Spinal cord (tissue), 9 donors: ENCODE measurements at regions not wholly inside any gene's neighbourhood (a gene's known extent, or its start where the extent isn't known, plus 50 kb on each side); places are given as distances from the start of the nearest gene placed in this dataset.
A peak's percentile ranks its signal among the peaks of the same experiment; 100 is the strongest.

ENCODE experiments used
- DNase-seq, 6 donors: peaks; one replicate each; pipeline versions ENCODE4 v3.0.0 to v3.0.0-alpha.2; 2013 to 2015; ENCODE audit warnings: low spot score in 6 of 6, low read depth in 4 of 6
- H3K27ac ChIP-seq: one replicate; pipeline ENCODE4 v1.5.1; 2013; ENCODE audit warnings: low read depth, low read length, control low read depth
- H3K27me3 ChIP-seq: one replicate; pipeline ENCODE4 v1.6.1; 2013; ENCODE audit warnings: low read length; ENCODE audit not compliant: control insufficient read depth, insufficient read depth
- H3K36me3 ChIP-seq: one replicate; pipeline ENCODE4 v1.6.1; 2013; ENCODE audit warnings: low read length; ENCODE audit not compliant: control insufficient read depth, insufficient read depth
- H3K4me1 ChIP-seq: one replicate; pipeline ENCODE4 v1.6.1; 2013; ENCODE audit warnings: low read length; ENCODE audit not compliant: control insufficient read depth, insufficient read depth
- H3K4me3 ChIP-seq: one replicate; pipeline ENCODE4 v1.5.1; 2013; ENCODE audit warnings: low read depth, low read length, control low read depth
- H3K9me3 ChIP-seq: one replicate; pipeline ENCODE4 v1.6.1; 2013; ENCODE audit warnings: low read length; ENCODE audit not compliant: control insufficient read depth, insufficient read depth
- WGBS: methylation state at CpG from one replicate; pipeline ENCODE4 v1.1.5; 2013; ENCODE audit warnings: missing lambda C conversion rate; ENCODE audit not compliant: insufficient coverage; 5-methylcytosine and 5-hydroxymethylcytosine counted together
- donor health status: healthy.

- DNase-seq, result no peak
- Histone ChIP-seq H3K27me3 (no peaks in the 10 kb centered on the region), H3K27ac (no peak overlapping the region), H3K4me1 (no peaks in the 10 kb centered on the region), H3K36me3 (no peaks in the 10 kb centered on the region), H3K4me3 (no peak overlapping the region), H3K9me3 (no peaks in the 10 kb centered on the region)
- WGBS, result 76% methylated on average over 1 of the region's 1 CpG
These were observed 1338.7 kb upstream of the ADGRL2 start for GRCh38 chr1:80462006-80462405.

DNA sequence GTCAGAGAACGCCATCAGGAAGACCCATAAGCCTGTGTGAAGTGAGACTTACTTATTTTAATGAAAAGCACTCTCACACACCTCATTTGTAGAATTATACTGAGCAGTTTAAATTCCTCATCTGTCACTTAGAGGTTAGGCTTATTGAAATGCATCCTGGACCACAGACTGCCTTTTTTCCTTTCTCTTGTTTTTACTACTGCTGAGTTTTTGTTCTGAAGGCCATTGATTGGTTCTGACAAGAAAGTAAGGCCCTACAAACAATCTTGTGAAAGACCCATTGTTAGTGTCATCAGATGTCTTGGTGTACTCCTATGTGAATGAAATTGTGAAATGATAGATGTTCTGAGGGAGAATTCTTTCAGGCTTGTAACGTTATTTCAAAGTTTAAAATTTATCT lies 1343.3 kb upstream of the ADGRL2 start:
- H3K36me3 ChIP-seq, result no peaks in the 10 kb centered on the region
- H3K4me3 ChIP-seq, result no peak overlapping the region
- no peaks in the 10 kb centered on the region for H3K4me1 ChIP-seq
- WGBS, result no CpG with 5 or more reads among the region's 2 CpGs
- no peaks in the 10 kb centered on the region for H3K9me3 ChIP-seq
- no peaks in the 10 kb centered on the region for H3K27me3 ChIP-seq
- H3K27ac ChIP-seq, result no peak overlapping the region
- DNase-seq, result no peak

DNA sequence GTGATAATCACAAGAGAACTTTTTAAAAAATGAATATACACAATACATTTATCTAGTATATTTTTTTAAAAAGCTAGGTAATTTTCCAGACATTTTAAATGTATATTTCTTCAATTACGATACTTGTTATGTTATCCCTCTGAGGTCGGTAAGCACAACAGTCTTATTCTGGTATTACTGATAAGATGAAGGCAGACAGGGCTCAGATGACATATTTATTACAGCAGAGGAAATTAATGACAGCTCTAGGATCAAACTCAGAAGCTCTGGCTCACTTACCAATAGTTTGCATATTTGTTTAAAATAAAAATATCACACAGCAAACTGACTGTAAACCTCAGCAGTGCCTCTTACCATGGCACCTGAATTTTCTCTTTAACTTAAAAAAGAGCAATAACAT lies 1347.0 kb upstream of the ADGRL2 start:
- H3K27ac ChIP-seq, result no peak overlapping the region
- H3K27me3 ChIP-seq, result no peaks in the 10 kb centered on the region
- no peaks in the 10 kb centered on the region for H3K4me1 ChIP-seq
- no peak for DNase-seq
- H3K4me3 ChIP-seq, result no peak overlapping the region
- no peaks in the 10 kb centered on the region for H3K9me3 ChIP-seq
- H3K36me3 ChIP-seq, result no peaks in the 10 kb centered on the region
- WGBS, result no CpG with 5 or more reads among the region's 2 CpGs

GRCh38 chr1:80450711-80451110 lies 1350.0 kb upstream of the ADGRL2 start:
- Histone ChIP-seq H3K9me3 (no peaks in the 10 kb centered on the region), H3K27ac (no peak overlapping the region), H3K36me3 (no peaks in the 10 kb centered on the region), H3K4me3 (no peak overlapping the region), H3K4me1 (no peaks in the 10 kb centered on the region), H3K27me3 (no peaks in the 10 kb centered on the region)
- DNase-seq, result no peak
- WGBS, result 91% methylated on average over 2 of the region's 2 CpGs

DNA sequence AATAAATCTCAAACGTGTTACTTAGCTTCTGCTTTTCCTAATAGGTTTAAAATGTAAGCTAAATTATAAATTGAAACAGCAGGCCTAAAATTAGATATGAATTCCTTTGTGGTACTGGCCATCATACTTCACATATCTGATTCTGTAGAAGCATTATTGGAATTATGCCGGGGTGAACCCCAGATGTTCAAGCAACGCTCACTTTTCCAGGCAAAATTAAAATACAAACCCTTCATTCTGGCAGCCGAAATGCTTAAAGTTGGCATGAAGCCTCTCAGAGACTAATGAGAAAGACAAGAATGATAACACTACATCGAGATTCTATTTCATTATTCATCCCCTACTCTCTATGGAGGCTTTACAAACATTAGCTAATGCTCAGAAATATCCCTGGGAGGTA lies 1352.7 kb upstream of the ADGRL2 start:
- no peak overlapping the region for H3K27ac ChIP-seq
- no peak overlapping the region for H3K4me3 ChIP-seq
- no CpG with 5 or more reads among the region's 5 CpGs for WGBS
- H3K9me3 ChIP-seq, result no peaks in the 10 kb centered on the region
- H3K27me3 ChIP-seq, result no peaks in the 10 kb centered on the region
- no peaks in the 10 kb centered on the region for H3K4me1 ChIP-seq
- no peaks in the 10 kb centered on the region for H3K36me3 ChIP-seq
- DNase-seq, result peak in 1 of 6 donors; percentile 61

DNA sequence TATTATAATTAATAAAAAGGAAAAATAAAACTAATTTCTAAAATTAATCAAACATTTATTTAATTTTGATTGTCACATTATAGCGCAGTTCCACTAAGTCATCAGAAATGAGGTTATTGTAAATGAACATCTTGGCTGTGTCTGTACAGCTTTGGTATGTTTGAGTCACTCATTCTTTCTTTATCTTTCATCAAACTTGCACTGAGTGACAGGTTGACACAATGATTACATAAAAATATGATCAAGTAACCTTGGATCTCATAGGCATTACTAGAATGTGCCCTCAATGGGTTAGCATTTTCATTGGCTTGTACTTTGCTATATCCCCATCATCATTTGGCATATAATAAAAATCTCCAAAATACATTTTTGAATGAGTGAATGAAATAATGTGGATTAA lies 1353.2 kb upstream of the ADGRL2 start:
- no peak for DNase-seq
- H3K36me3 ChIP-seq, result no peaks in the 10 kb centered on the region
- no CpG with 5 or more reads among the region's 1 CpG for WGBS
- H3K4me1 ChIP-seq, result no peaks in the 10 kb centered on the region
- H3K9me3 ChIP-seq, result no peaks in the 10 kb centered on the region
- no peak overlapping the region for H3K4me3 ChIP-seq
- no peaks in the 10 kb centered on the region for H3K27me3 ChIP-seq
- H3K27ac ChIP-seq, result no peak overlapping the region

DNA sequence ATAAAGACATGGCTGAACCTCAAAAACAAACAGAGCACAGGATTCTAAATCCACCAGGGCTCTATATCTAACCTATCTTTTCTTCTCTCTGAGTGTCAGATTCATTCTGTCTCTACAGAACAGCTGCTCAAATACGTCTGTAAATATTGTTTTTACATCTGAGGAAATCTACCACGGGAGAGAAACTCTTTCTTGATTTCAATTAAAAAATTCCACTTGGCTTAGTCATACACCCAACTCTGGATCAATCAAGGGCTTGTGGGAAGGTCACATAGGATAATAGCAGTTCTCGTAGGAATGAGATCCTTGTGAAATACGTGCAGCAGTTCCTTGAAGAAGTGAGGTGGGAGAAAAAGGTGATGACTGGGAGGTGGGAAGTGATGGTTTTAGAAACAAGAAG lies 1355.7 kb upstream of the ADGRL2 start:
- H3K36me3 ChIP-seq, result no peaks in the 10 kb centered on the region
- H3K4me3 ChIP-seq, result no peak overlapping the region
- no peaks in the 10 kb centered on the region for H3K27me3 ChIP-seq
- WGBS, result no CpG with 5 or more reads among the region's 4 CpGs
- DNase-seq, result no peak
- no peaks in the 10 kb centered on the region for H3K9me3 ChIP-seq
- no peak overlapping the region for H3K27ac ChIP-seq
- no peaks in the 10 kb centered on the region for H3K4me1 ChIP-seq

DNA sequence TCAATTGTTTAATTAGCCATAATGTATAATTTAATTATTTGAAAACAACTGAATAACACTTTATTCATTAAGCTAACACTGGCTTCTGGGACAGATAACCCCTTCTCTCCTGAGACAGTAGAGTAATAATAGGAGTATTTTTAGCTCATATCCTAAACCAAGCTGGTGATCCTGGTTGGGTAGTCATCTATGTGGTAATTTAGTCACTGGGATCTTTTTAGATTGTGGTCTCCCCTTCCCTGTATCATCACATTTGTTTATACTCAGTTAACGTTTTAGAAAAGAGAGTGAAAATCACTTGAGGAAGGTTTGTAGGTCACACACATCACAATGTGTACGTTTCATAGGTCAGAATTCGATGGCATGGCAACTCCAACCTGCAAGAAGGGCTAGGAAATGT lies 1356.6 kb upstream of the ADGRL2 start:
- WGBS, result 100% methylated on average over 2 of the region's 3 CpGs
- Histone ChIP-seq H3K27me3 (no peaks in the 10 kb centered on the region), H3K4me1 (no peaks in the 10 kb centered on the region), H3K27ac (no peak overlapping the region), H3K4me3 (no peak overlapping the region), H3K9me3 (no peaks in the 10 kb centered on the region), H3K36me3 (no peaks in the 10 kb centered on the region)
- no peak for DNase-seq

DNA sequence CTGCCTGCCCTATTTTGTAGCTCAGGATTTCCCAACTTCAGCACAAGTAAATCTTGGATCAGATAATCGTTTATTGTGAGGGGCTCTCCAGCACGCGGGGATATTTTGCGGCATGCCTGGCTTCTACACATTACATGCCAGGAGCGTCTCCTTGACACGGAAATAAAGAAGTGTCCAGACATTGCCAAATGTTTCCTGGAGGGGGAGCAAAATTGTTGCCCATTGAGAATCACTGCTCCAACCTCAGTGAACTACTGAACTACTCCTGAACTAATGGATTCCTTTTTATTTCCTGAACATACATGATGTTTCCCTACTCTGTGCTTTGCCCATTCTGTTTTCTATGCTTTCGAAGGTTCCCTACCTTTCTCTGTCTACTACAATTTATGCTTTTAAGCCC lies 1359.1 kb upstream of the ADGRL2 start:
- whole genome bisulfite sequencing, result 49% methylated on average over 7 of the region's 7 CpGs

GRCh38 chr1:80436851-80437250 lies 1363.9 kb upstream of the ADGRL2 start:
- Histone ChIP-seq H3K27me3 (no peaks in the 10 kb centered on the region), H3K27ac (no peak overlapping the region), H3K36me3 (no peaks in the 10 kb centered on the region), H3K4me1 (no peaks in the 10 kb centered on the region), H3K9me3 (no peaks in the 10 kb centered on the region), H3K4me3 (no peak overlapping the region)
- DNase-seq, result no peak
- no CpG with 5 or more reads among the region's 1 CpG for WGBS

More for the DNA sequence above, 1359.1 kb upstream of the ADGRL2 start:
- Histone ChIP-seq H3K27ac (no peak overlapping the region), H3K36me3 (no peaks in the 10 kb centered on the region), H3K4me1 (no peaks in the 10 kb centered on the region), H3K9me3 (no peaks in the 10 kb centered on the region), H3K27me3 (no peaks in the 10 kb centered on the region), H3K4me3 (no peak overlapping the region)
- peak in 3 of 6 donors; percentile 6 to 30 (median 24) for DNase-seq
